HG02973 (cell line): ENCODE measurements at regions not wholly inside any gene's neighbourhood (a gene's known extent, or its start where the extent isn't known, plus 50 kb on each side); places are given as distances from the start of the nearest gene placed in this dataset.
"Not testable (repeated sequence)": the region's sequence is repeated elsewhere in the genome, so short reads cannot be mapped to it uniquely, and the experiment has no call there.

ENCODE experiments used
- ATAC-seq: cut with Tn5 transposase; IDR thresholded peaks from one replicate; pipeline ENCODE4 v1.9.1; 2021; ENCODE audit warnings: moderate library complexity; ENCODE audit not compliant: unreplicated experiment

DNA sequence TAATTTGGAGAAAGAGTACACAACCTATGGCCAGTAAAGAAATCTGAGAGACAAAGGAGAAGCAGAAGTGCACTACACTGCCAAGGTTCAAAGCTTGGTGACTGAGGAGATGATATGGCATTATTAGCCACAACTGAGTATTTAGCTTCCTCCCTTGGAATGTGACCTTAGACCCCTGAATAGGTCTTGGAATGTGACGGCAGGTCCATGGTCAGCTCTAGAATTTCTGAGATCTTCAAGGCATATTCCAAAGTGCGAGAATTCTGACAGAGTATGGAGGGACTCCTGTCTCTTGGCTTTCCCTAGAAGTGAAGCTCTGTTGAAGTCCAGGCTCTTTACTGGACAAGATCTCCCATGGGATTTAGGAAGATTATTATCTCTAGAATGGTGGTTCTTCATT lies 130.0 kb upstream of the FN1 start:
- no peak for ATAC-seq

DNA sequence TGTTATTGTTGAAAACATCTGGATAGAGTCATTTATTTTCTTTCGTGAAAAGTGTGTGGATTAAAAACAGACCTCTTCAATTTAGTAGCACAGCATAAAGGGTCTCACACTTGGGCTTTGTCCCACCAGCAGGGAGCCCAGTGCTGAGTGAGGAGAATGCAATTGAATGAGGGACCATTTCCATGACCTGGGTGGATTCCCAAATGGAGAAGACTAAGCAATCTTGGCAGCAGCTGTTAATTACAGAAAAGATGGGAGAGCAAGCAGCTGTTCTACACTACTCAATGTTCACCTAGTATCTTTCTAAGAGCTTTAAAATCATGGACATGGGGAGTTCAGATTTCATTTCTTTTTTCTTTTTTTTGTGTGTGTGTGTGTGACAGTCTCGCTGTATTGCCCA lies 121.8 kb upstream of the FN1 start:
- no peak for ATAC-seq

DNA sequence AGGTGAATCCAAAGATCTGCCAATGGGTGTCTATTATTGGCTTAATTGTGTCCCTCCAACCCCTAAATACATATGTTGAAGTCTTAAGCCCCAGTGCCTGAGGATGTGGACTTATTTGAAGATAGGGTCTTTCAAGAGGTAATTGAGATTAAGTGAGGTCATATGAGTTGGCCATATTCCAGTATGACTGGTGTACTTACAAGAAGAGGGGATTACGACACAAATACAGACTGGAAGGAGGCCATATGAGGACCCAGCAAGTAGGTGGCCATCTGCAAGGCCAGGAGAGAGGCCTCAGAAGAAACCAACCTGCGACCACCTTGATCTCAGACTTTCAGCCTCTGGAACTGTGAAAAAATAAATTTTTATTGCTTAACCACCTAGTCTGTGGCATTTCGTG lies 121.1 kb upstream of the FN1 start:
- no peak for ATAC-seq

DNA sequence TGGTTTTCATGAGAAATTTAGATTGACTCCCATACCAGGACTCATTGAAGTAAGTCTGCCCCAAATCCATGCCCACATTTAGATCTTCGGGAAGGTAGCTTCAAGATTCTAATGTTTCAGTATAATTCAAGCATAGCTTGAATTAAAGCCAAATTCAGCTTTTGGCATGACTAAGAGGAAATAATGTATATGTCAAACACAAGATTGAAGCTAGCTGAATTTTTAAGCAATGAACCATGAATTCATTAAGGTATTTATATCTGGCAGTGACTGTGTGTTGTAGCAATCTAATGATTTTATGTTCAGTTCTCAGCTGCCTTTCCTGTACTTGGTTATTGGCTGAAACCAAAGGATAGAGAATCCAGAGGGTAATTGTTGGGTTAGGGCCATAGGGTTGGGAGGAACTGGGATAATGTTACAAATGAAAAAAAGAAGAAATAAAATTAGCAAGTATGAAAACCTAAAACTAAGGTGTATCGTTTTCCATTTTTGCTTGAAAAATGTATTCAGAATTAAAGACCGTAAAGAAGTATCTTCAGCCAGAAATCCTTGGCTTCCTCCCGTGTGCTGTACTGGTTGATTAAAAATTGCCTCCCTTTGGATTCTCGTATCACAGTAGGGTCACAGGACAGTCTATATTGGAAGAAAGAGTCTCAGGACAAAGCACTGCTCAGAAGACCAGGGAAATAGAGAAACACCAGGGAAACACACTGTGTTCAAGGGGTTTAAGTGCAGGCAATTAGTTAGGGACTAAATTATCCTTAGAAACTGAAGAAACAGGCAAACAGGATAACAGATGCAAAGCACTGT lies 119.0 kb upstream of the FN1 start:
- no peak for ATAC-seq

DNA sequence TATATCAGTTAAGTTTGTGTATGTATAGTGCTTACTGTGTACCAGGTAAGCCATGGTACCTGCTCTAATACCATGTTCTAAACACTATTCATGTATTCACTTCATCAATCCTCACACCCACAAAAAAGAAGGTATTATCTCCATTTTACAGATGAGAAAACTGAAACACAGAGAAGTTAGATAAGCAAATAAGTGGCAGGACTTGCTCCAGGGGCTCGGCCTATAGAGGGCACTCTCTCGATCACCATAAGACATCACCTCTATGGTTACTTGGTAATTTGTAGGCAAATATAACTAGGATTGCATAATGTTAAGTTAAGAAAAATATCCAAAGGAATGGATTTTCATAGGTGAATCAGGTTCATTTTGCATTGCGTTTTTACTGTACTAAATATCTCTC lies 118.1 kb upstream of the FN1 start:
- no peak for ATAC-seq

DNA sequence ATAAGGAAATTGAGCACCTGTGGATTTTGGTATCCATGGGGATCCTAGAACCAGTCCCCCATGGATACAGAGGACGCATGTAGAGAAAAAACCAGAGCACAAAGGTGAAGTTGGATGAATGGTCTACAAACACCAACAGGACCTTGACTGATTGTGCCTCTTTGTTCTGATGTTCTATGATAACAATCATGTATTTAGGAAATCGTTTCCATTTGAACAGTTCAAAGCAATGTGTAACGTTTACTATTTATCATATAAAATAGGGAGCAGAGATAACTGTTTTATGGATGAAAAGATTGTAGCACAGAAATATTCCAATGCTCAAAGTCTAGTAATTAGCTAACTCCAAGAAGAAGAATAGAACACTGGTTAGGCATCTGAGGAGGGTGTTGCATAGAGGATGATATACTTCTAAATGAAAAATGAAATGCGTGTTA lies 116.3 kb upstream of the FN1 start:
- no peak for ATAC-seq

DNA sequence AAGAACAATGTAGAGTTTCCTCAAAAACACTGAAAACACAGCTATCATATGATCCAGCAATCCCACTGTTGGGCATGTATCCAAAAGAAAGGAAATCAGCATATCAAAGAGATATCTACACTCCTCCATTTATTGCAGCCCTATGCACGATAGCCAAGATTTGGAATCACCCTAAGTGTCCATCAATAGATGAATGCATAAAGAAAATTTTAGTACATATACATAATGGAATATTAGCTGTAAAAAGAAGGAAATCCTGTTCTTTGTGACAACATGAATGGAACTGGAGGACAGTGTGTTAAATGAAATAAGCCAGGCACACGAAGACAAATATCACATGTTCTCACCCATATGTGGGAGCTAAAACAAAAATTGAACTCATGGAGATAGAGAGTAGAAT lies 114.5 kb upstream of the FN1 start:
- ATAC-seq = no peak

DNA sequence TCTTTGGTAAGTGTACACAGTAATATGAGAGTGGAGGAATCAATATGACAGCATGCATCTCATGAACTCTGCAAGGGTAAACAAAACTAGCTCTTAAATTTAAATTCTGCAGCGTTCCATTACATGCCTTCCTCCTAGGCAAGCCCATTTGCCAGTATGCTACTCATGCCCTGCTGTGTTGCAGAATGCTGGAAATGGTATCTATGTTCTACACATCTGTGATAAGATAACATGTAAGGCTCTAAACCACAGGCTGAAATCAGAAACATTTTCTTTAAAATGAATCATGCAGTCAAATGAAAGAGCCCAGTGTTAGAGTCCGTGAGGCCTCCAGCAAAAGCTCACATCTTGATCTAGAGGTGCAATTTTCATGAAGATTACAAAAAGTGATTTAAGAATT lies 112.8 kb upstream of the FN1 start:
- no peak for ATAC-seq

DNA sequence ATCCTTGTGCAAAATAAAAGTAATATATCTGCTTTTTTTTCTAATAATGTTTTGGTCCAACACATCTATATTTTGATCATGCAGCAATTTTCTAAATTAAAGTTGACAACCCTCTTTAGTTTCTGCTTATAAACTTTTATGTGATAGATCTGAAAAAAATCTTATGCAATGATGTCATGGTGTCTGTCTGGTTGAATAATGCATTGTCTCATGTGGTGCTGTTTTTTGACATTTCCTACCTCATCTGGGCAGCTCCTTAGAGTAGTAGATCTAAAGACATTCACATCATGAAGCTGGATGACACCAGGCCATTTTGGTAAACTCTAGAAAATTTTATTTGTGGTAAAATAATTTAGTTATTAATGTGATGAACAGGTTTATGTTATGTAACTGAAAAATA lies 106.8 kb upstream of the FN1 start:
- no peak for ATAC-seq

DNA sequence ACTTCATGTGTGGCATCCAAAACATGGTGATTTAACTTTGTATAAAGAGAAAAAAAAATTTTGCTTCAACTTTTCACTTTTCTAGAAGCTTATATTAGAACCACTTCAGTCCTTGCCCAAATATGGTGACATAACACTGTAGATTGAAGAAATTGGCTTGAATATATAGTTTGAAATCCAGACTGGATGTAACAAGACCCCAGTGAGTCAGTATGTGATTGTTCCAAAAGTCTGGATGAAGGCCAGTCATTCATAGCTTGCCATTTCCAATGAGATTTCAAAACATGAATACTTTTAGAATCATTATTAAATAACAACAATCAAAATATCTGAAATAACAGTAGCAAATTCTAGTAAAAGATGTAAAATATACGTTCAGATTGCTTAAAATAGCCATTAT lies 104.8 kb upstream of the FN1 start:
- no peak for ATAC-seq

DNA sequence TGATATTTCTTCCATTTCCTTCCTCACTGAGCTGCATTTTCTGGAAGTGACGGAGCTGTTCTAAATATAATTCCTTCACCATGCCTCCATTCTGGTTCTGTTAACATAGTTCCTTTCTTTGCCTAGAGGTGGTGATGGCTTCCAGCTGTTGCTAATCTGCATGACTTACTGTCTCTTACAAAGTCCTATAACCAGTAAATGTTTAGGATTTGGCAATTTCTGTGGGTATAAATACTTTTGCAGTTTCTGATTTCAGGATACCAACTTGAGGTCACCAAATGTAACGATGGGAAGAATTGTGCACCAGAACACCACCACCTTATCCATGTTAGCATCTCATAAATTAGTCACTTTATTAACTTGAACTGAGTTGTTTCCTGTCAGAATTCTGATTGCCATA lies 101.7 kb upstream of the FN1 start:
- no peak for ATAC-seq

DNA sequence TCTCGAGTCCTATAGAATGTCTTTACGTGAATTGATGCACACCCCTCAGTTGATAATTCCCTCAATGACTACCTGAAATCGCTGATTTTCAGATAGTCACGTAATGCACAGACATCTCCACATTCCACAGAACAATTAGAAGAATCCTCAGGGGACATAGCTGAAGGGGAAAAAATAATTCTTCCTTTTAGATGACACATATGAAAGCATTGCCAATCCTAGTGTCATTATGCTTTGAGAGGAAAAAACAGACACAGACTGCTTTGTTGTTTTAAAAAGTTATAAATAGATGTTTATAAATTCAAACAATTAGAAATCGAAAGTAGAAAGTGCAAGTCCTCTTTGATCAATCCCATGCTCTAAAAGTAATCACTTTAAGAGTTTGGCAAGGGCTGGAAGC lies 100.6 kb upstream of the FN1 start:
- ATAC-seq = no peak

DNA sequence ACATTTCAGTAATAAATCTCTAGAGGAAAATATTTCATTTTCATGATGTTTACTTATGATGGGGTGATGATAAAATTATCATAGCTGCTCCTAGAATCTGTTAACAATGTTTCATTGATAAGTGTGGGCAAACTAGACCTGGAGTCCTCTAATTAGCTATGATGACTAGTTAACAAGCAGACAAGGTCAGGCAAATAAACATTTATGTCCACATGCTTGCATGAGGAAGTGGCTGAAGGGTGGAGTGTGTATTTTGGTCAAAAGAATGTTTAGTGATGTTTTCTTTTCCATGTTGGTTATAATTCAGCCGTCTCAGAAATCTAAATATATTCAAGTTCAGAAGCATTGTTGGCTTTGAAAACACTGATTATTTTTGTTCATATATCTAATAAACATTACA lies 99.9 kb upstream of the FN1 start:
- no peak for ATAC-seq

DNA sequence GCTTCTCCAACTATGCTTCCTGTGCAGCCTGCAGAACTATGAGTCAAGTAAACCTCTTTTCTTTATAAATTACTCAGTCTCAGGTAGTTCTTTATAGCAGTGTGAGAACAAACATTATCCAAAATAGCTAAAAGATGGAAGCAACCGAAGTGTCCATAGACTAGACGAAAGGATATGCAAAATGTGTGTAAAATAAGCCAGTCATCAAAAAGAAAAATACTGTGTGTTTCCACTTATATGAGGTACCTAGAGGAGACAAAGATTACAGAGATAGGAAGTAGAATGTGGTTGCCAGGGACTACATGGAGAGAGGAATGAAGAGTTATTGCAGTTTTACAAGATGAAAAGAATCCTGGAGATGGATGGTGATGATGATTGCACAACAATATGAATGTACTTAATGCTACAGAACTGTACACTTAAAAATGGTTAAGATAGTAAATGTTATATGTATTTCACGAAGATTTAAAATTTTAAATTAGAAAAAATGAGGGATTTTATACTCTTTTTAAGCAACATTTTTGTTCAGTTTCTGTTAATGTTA lies 99.3 kb upstream of the FN1 start:
- ATAC-seq = no peak

DNA sequence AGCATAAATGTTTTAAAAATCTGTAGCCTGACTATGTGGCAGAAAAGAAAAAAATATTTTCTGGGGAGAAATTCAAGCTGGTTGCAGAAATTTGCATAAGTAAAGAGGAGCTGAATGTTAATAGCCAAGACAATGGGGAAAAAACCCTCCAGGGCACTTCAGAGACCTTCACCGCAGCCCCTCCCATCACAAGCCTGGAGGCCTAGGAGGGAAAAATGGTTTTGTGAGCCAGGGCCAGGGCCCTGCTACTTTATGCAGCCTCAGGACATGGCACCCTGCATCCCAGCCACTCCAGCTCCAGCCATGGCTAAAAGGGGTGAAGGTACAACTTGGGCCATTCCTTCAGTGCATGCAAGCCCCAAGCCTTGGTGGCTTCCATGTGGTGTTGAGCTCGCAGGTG lies 97.8 kb upstream of the FN1 start:
- not testable (repeated sequence) for ATAC-seq

DNA sequence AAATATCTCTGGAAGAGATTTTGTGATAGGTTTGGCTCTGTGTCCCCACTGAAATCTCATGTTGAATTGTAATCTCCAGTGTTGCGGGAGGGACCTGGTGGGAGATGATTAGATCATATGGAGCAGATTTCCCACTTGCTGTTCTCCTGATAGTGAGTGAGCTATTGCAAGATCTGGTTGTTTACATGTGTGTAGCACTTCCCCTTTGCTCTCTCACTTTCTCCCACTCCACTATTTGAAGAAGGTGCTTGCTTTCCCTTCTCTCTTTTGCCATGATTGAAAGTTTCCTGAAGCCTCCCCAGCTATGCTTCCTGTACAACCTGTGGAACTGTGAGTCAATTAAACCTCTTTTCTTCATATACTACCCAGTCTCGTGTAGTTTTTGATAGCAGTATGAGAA lies 97.0 kb upstream of the FN1 start:
- ATAC-seq = no peak

DNA sequence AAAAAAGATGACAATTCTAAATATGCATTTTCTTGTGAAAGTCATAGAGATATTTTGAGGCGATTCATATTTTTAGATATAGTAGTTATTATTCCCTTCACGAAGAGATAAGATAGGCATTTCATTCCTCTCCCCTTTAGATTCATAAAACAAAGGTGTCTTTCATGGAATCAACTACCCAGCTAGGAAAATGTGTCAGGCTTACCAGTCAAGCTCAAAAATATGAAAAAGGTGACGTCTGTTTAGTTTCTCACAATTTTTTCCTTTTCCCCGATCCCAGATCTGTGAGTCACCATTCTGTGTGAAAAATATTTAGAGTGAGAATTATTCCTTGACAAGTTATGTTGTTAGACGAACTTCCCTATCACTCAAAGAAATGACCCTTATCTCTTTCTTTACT lies 95.4 kb upstream of the FN1 start:
- ATAC-seq = no peak

DNA sequence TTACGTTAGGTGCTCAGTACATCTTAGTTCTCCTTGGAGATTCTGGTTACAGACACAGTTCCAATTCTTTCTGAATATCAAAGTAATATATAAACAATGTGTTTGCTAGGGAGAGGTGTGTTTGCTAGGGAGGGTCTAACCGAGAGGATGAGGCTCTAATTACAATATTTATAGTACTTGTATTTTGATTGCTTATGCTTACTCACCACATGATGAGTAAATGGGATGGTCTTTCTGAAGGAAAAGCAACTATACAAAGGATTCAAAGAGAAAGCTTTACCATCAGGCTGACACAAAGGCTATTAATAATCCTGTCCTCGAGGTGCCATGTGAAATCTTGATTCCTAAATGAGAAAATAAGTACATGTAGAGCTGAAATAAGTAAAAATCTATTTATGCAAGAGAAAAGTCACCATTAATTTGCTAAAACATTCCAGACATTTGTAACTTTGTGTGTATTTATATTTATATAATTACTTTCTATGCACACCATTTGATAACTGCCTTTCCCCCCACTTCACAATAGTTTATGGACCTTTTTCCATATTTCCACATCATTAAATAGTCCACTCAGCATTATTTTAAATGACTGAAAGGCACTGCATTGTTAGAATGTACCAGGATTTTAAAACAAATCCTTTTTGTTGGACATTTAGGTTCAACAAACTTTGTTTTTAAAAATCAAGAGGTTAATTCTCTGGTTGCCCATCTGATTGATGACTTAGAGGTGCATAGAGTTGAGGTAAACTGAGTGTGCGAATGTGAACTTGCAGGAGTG lies 94.5 kb upstream of the FN1 start:
- ATAC-seq = no peak

DNA sequence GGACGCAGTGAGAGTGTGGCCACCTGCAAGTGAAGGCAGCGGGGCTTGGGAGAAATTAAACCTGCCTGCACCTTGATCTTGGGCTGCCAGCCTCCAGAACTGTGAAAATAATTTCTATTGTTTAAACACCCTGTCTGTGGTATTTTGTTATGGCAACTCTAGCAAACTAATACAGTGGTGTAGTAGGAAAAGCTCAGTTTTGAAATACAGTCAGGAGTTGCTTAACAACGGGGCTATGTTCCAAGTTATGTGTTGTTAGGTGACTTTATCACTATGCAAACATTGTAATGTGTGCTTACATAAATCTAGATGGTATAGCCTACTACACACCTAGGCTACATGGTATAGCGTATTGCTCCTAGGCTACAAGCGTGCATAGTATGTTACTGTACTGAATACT lies 93.4 kb upstream of the FN1 start:
- ATAC-seq = no peak

DNA sequence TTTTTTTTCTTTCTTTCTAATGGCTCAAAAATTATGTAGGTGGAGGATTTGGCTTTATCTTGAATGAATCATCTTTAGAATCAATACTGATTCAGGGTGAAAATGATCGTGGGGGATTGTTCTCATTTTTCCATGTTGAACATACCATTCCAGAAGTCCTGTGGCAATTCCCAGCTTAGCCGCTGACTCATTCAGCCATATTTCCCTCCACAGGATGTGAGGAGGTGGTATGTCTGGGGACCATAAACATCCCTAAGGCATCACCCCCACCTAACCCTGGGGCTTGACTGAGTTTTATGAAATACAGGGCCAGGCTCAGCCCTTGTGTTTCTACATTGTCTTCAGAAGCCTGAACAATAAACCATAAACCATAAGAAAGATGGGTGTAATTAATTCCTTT lies 92.7 kb upstream of the FN1 start:
- no peak for ATAC-seq

DNA sequence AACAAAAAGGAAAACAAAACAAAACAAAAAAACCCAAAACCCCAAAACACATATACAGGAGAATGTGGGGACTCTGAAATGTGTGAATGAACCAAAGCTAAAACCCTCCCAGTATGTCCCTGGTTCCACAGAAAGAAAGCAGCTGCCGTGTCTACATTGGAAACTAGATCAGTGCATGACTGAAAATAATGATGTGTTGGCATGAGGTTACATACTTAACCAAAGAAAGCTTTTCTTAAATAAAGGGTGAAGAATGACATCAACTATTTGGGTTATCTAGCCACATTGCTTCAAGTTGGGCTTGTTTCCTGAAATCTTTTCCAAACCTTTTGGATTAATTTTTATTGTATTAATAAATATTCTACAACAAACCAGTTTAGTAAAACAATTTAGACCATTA lies 91.9 kb upstream of the FN1 start:
- no peak for ATAC-seq

DNA sequence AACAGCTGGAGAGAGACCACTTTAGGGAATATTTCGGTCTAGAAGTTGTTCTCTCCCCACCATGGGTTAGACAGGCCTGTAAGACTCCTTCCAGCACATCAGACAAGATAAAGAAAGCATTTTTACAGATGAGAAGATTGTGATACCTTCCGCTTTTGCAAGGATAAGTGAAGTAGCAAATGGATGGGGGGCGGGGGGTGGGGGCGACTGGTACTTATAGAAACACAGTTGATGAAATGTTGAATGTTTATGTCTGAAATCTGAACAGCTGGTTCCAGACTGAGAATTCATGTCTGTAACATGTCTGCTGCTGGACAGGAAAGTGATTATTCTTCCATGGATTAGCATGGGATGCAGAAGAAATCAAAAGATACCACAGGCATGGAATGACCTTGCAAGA lies 90.5 kb upstream of the FN1 start:
- no peak for ATAC-seq
